Hepatocyte (in vitro differentiated cells): ENCODE measurements at regions not wholly inside any gene's neighbourhood (a gene's known extent, or its start where the extent isn't known, plus 50 kb on each side); places are given as distances from the start of the nearest gene placed in this dataset.

Source experiments
- DNase-seq: peaks from one replicate; pipeline ENCODE4 v3.0.0-alpha.2; 2016; ENCODE audit warnings: low spot score
- H2AFZ ChIP-seq: fragments of 200-600 bp; sonication (generic); 2 replicates; pipeline ENCODE4 v1.6.0; 2016; ENCODE audit warnings: antibody characterized with exemption, mild to moderate bottlenecking
- H3K27ac ChIP-seq: fragments of 200-600 bp; sonication (generic); 2 replicates; pipeline ENCODE4 v1.5.1; 2016; ENCODE audit warnings: mild to moderate bottlenecking
- H3K27me3 ChIP-seq: fragments of 200-600 bp; sonication (generic); 2 replicates; pipeline ENCODE4 v1.6.1; 2016
- H3K36me3 ChIP-seq: fragments of 200-600 bp; sonication (generic); replicated peaks from 2 replicates; pipeline ENCODE4 v1.5.1; 2016; ENCODE audit warnings: low read depth; ENCODE audit not compliant: insufficient read depth
- H3K4me1 ChIP-seq: fragments of 200-600 bp; sonication (generic); 2 replicates; pipeline ENCODE4 v1.5.1; 2016; ENCODE audit warnings: mild to moderate bottlenecking, moderate library complexity; ENCODE audit not compliant: insufficient read depth
- H3K4me2 ChIP-seq: fragments of 200-600 bp; sonication (generic); 2 replicates; pipeline ENCODE4 v1.6.0; 2016
- H3K4me3 ChIP-seq: fragments of 200-600 bp; sonication (generic); 2 replicates; pipeline ENCODE4 v1.5.1; 2016; ENCODE audit warnings: mild to moderate bottlenecking
- H3K79me2 ChIP-seq: fragments of 200-600 bp; sonication (generic); 2 replicates; pipeline ENCODE4 v1.6.0; 2017; ENCODE audit warnings: mild to moderate bottlenecking
- H3K9me2 ChIP-seq: fragments of 200-600 bp; sonication (generic); replicated peaks from 2 replicates; pipeline ENCODE4 v1.6.0; 2017; ENCODE audit warnings: mild to moderate bottlenecking; ENCODE audit not compliant: insufficient read depth
- H3K9me3 ChIP-seq: fragments of 200-600 bp; sonication (generic); 2 replicates; pipeline ENCODE4 v1.5.1; 2016; ENCODE audit warnings: low read depth, mild to moderate bottlenecking
- H4K20me1 ChIP-seq: fragments of 200-600 bp; sonication (generic); 2 replicates; pipeline ENCODE4 v1.6.0; 2016; ENCODE audit warnings: mild to moderate bottlenecking; ENCODE audit not compliant: insufficient read depth, poor library complexity, severe bottlenecking
- CTCF ChIP-seq: fragments of 200-600 bp; sonication (generic); IDR thresholded peaks from 2 replicates; pipeline ENCODE4 v1.5.1; 2016; ENCODE audit warnings: antibody characterized with exemption, mild to moderate bottlenecking; ENCODE audit not compliant: poor library complexity
- EZH2 ChIP-seq: fragments of 200-600 bp; sonication (generic); IDR thresholded peaks from 2 replicates; pipeline ENCODE4 v1.6.1; 2016; ENCODE audit warnings: antibody characterized with exemption, mild to moderate bottlenecking, borderline replicate concordance
- EZH2phosphoT487 ChIP-seq: fragments of 200-600 bp; sonication (generic); IDR thresholded peaks from one replicate; pipeline ENCODE4 v1.6.1; 2018; ENCODE audit warnings: antibody characterized with exemption, mild to moderate bottlenecking, low read depth, moderate library complexity; ENCODE audit not compliant: unreplicated experiment, severe bottlenecking
- WGBS: methylation state at CpG from one replicate; pipeline ENCODE4 v1.1.6; 2016; ENCODE audit warnings: low lambda C conversion rate; ENCODE audit errors: missing lambda C conversion rate; 5-methylcytosine and 5-hydroxymethylcytosine counted together

- Histone ChIP-seq H2AFZ (no peak overlapping the region), H3K27me3 (no peaks in the 10 kb centered on the region), H3K36me3 (no peaks in the 10 kb centered on the region), H3K4me2 (no peak overlapping the region), H3K79me2 (no peaks in the 10 kb centered on the region), H3K27ac (no peak overlapping the region), H4K20me1 (no peaks in the 10 kb centered on the region), H3K9me2 (no peaks in the 10 kb centered on the region), H3K4me1 (no peaks in the 10 kb centered on the region), H3K9me3 (peaks cover 2% of the 10 kb centered on the region), H3K4me3 (no peak overlapping the region)
- WGBS: 86% methylated on average over 5 of the region's 5 CpGs
- DNase-seq: no peak
- TF ChIP-seq EZH2: no peak
- no peak for TF ChIP-seq CTCF
- TF ChIP-seq EZH2phosphoT487: no peak
Observed at GRCh38 chr18:69128566-69128965, 272.1 kb upstream of the DOK6 start.

- H2AFZ ChIP-seq: no peak overlapping the region
- H3K9me2 ChIP-seq: no peaks in the 10 kb centered on the region
- H3K9me3 ChIP-seq: peaks cover 2% of the 10 kb centered on the region
- WGBS: 86% methylated on average over 3 of the region's 3 CpGs
- no peaks in the 10 kb centered on the region for H3K4me1 ChIP-seq
- TF ChIP-seq EZH2 (no peak), CTCF (no peak), EZH2phosphoT487 (no peak)
- H3K79me2 ChIP-seq: no peaks in the 10 kb centered on the region
- no peak overlapping the region for H3K27ac ChIP-seq
- DNase-seq: no peak
- no peak overlapping the region for H3K4me3 ChIP-seq
- H4K20me1 ChIP-seq: no peaks in the 10 kb centered on the region
- no peaks in the 10 kb centered on the region for H3K36me3 ChIP-seq
- no peaks in the 10 kb centered on the region for H3K27me3 ChIP-seq
- no peak overlapping the region for H3K4me2 ChIP-seq
Observed at GRCh38 chr18:69128978-69129377, 271.7 kb upstream of the DOK6 start.

DNA sequence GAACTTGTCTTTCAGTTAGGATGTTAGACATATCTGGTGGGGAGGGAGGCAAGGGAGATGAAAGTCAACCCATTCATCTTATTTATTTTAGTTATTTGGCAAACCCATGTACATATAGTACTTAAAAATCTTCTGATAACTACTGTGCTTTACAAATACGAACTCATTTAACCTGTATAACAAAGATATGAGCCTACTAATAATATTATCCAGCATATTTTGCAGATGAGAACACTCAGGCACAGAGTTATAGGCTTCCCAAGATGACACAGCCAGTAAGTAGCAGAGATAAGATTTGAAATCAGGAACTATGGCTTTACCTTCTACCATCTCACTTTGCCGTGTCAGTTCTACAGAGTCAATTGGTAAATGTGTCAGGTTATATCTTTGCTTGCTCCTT is 262.6 kb upstream of the DOK6 start:
- no peaks in the 10 kb centered on the region for H3K9me2 ChIP-seq
- no peaks in the 10 kb centered on the region for H3K36me3 ChIP-seq
- WGBS: 67% methylated on average over 2 of the region's 2 CpGs
- TF ChIP-seq CTCF: no peak
- no peak for TF ChIP-seq EZH2phosphoT487
- TF ChIP-seq EZH2: no peak
- H3K4me1 ChIP-seq: no peaks in the 10 kb centered on the region
- no peaks in the 10 kb centered on the region for H3K79me2 ChIP-seq
- no peak overlapping the region for H3K4me3 ChIP-seq
- DNase-seq: no peak
- H4K20me1 ChIP-seq: no peaks in the 10 kb centered on the region
- H3K27ac ChIP-seq: no peak overlapping the region
- no peak overlapping the region for H2AFZ ChIP-seq
- H3K4me2 ChIP-seq: no peak overlapping the region
- no peaks in the 10 kb centered on the region for H3K27me3 ChIP-seq
- H3K9me3 ChIP-seq: no peaks in the 10 kb centered on the region

- no peak overlapping the region for H2AFZ ChIP-seq
- H3K27ac ChIP-seq: no peak overlapping the region
- no peak overlapping the region for H3K4me2 ChIP-seq
- no peaks in the 10 kb centered on the region for H3K27me3 ChIP-seq
- H3K79me2 ChIP-seq: no peaks in the 10 kb centered on the region
- no peaks in the 10 kb centered on the region for H3K36me3 ChIP-seq
- 93% methylated on average over 2 of the region's 2 CpGs for WGBS
- no peak overlapping the region for H3K4me3 ChIP-seq
- H4K20me1 ChIP-seq: no peaks in the 10 kb centered on the region
- no peaks in the 10 kb centered on the region for H3K4me1 ChIP-seq
- no peak for DNase-seq
- TF ChIP-seq EZH2 (no peak), CTCF (no peak), EZH2phosphoT487 (no peak)
- no peaks in the 10 kb centered on the region for H3K9me2 ChIP-seq
- no peaks in the 10 kb centered on the region for H3K9me3 ChIP-seq
Observed at GRCh38 chr18:69143084-69143483, 257.6 kb upstream of the DOK6 start.
